Ishikawa (cell line): ENCODE measurements at regions not wholly inside any gene's neighbourhood (a gene's known extent, or its start where the extent isn't known, plus 50 kb on each side); places are given as distances from the start of the nearest gene placed in this dataset.

Experiments
- CEBPB ChIP-seq: IDR thresholded peaks from 2 replicates; pipeline ENCODE4 v1.6.1; 2012
- CREB1 ChIP-seq: IDR thresholded peaks from 2 replicates; pipeline ENCODE4 v1.6.1; 2012; ENCODE audit warnings: low read depth
- EGR1 ChIP-seq: IDR thresholded peaks from 2 replicates; pipeline ENCODE4 v1.6.1; 2012
- EP300 ChIP-seq: IDR thresholded peaks from 2 replicates; pipeline ENCODE4 v1.6.1; 2012; ENCODE audit warnings: borderline replicate concordance
- FOXM1 ChIP-seq: IDR thresholded peaks from 2 replicates; pipeline ENCODE4 v1.6.1; 2012; ENCODE audit warnings: low read depth, borderline replicate concordance
- MAX ChIP-seq: IDR thresholded peaks from 2 replicates; pipeline ENCODE4 v1.6.1; 2012
- NFIC ChIP-seq: IDR thresholded peaks from 2 replicates; pipeline ENCODE4 v1.6.1; 2012
- RAD21 ChIP-seq: IDR thresholded peaks from 2 replicates; pipeline ENCODE4 v1.6.1; 2012; ENCODE audit warnings: low read depth
- REST ChIP-seq: IDR thresholded peaks from 2 replicates; pipeline ENCODE4 v1.6.1; 2012; ENCODE audit warnings: low read depth, mild to moderate bottlenecking
- TAF1 ChIP-seq: IDR thresholded peaks from 2 replicates; pipeline ENCODE4 v1.6.1; 2012; ENCODE audit warnings: low read depth, mild to moderate bottlenecking
- TCF12 ChIP-seq: IDR thresholded peaks from 2 replicates; pipeline ENCODE4 v1.6.1; 2012; ENCODE audit warnings: low read depth
- TEAD4 ChIP-seq: IDR thresholded peaks from 2 replicates; pipeline ENCODE4 v1.6.1; 2012
- USF1 ChIP-seq: IDR thresholded peaks from 2 replicates; pipeline ENCODE4 v1.6.1; 2012
- YY1 ChIP-seq: IDR thresholded peaks from 2 replicates; pipeline ENCODE4 v1.6.1; 2012; ENCODE audit warnings: low read depth
- ZBTB7A ChIP-seq: IDR thresholded peaks from 2 replicates; pipeline ENCODE4 v1.6.1; 2012; ENCODE audit warnings: low read depth

GRCh38 chr3:23701716-23702597, 103.8 kb upstream of the UBE2E1 start:
- TF ChIP-seq TCF12 (no peak), YY1 (no peak), TAF1 (no peak), FOXM1 (no peak), TEAD4 (no peak), USF1 (no peak), EP300 (no peak)

- peak; percentile 69 for TF ChIP-seq CEBPB
- no peak for TF ChIP-seq EP300
Measured at GRCh38 chr3:23704298-23704697, 101.5 kb upstream of the UBE2E1 start.

- no peak for TF ChIP-seq EGR1
- TF ChIP-seq ZBTB7A, result no peak
- no peak for TF ChIP-seq TCF12
- no peak for TF ChIP-seq YY1
Measured at GRCh38 chr3:23706111-23706510, 99.6 kb upstream of the UBE2E1 start.

- no peak for TF ChIP-seq EGR1
- no peak for TF ChIP-seq ZBTB7A
- TF ChIP-seq FOXM1, result no peak
- no peak for TF ChIP-seq TEAD4
- no peak for TF ChIP-seq YY1
- TF ChIP-seq CREB1, result no peak
- TF ChIP-seq MAX, result no peak
- no peak for TF ChIP-seq EP300
- TF ChIP-seq TAF1, result no peak
Measured at GRCh38 chr3:23709987-23710386, 95.8 kb upstream of the UBE2E1 start.

- no peak for TF ChIP-seq RAD21
- no peak for TF ChIP-seq USF1
Measured at GRCh38 chr3:23710555-23710954, 95.2 kb upstream of the UBE2E1 start.

GRCh38 chr3:23711916-23712494, 93.8 kb upstream of the UBE2E1 start:
- no peak for TF ChIP-seq MAX

- TF ChIP-seq RAD21 (peak; percentile 67), CEBPB (peak; percentile 95), TAF1 (no peak)
Measured at GRCh38 chr3:23712656-23713559, 92.8 kb upstream of the UBE2E1 start.

- TF ChIP-seq RAD21, result no peak
- no peak for TF ChIP-seq TEAD4
- TF ChIP-seq NFIC, result no peak
- TF ChIP-seq CEBPB, result no peak
- TF ChIP-seq EGR1, result no peak
- TF ChIP-seq CREB1, result no peak
- no peak for TF ChIP-seq TCF12
- TF ChIP-seq YY1, result no peak
- no peak for TF ChIP-seq REST
Measured at GRCh38 chr3:23713641-23714040, 92.1 kb upstream of the UBE2E1 start.
